ENCODE measurements at regions not wholly inside any gene's neighbourhood (a gene's known extent, or its start where the extent isn't known, plus 50 kb on each side); places are given as distances from the start of the nearest gene placed in this dataset.

DNA sequence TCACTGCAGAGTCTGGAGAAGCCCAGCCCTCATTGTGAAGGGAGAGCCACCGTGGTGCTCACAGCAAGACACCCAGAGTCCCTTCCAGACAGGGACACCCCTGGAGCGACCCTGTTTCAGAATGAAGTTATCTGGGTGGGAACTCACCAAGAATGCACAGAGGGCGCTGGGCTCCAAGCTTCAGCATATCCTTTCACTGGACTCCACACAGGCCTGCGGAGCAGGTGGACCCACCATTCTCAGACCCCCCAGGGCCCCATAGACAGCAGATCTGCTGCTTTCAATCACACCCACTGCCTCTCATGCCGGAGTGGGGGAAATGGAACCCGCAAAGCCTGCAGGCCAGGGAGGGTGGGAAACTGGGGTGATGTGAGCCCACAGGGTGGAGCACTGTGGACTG, 87.8 kb downstream of the RRM2 start:
- Histone ChIP-seq H3K4me3 (no peak overlapping the region), H3K27me3 (ENCODE audit: low read depth) (no peaks in the 10 kb centered on the region), H3K36me3 (no peaks in the 10 kb centered on the region), H3K27ac (no peak overlapping the region), H3K9me3 (no peaks in the 10 kb centered on the region), H3K4me1 (no peaks in the 10 kb centered on the region)
- TF ChIP-seq, protein P1, sequence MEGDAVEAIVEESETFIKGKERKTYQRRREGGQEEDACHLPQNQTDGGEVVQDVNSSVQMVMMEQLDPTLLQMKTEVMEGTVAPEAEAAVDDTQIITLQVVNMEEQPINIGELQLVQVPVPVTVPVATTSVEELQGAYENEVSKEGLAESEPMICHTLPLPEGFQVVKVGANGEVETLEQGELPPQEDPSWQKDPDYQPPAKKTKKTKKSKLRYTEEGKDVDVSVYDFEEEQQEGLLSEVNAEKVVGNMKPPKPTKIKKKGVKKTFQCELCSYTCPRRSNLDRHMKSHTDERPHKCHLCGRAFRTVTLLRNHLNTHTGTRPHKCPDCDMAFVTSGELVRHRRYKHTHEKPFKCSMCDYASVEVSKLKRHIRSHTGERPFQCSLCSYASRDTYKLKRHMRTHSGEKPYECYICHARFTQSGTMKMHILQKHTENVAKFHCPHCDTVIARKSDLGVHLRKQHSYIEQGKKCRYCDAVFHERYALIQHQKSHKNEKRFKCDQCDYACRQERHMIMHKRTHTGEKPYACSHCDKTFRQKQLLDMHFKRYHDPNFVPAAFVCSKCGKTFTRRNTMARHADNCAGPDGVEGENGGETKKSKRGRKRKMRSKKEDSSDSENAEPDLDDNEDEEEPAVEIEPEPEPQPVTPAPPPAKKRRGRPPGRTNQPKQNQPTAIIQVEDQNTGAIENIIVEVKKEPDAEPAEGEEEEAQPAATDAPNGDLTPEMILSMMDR (IDR thresholded peaks at IDR 0.05), result no peak
- intact Hi-C loops (cut with DNase I), result no loop called here
- DNase-seq (peak; percentile 19), ATAC-seq (peak in 1 of 2 donors; percentile 10)

DNA sequence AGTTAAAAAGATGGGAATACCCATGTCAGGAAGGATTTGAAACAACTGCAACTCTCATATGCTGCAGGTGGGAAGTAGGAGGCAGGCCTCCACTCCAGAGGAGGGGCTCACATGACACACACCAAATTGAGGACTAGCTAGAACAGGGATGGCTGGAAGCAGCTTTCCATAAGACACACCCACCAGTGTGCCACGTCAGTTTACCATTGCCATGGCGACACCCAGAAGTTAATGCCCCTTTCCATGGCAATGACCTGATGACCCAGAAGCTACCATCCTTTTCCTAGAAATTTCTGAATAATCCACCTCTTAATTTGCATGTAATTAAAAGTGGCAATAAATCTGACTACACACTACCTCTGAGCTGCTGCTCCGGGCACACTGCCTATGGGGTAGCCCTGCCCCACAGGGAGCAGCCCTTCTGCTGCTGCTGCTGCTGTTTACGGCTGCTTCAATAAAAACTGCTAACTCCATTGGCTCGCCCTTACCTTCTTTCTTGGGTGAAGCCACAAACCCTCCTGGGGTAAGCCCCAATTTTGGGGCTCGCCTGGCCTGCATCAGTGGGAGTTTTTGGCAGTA, 89.4 kb downstream of the RRM2 start:
- H3K4me3 ChIP-seq, result no peak overlapping the region
- no peaks in the 10 kb centered on the region for H3K27me3 ChIP-seq (ENCODE audit: low read depth)
- H3K36me3 ChIP-seq, result no peaks in the 10 kb centered on the region
- peak; percentile 14 for DNase-seq
- H3K27ac ChIP-seq, result no peak overlapping the region
- TF ChIP-seq, protein P1 (IDR thresholded peaks at IDR 0.05), result no peak
- intact Hi-C loops (cut with DNase I), result no loop called here
- H3K4me1 ChIP-seq, result no peaks in the 10 kb centered on the region
- ATAC-seq, result no peak
- H3K9me3 ChIP-seq, result no peaks in the 10 kb centered on the region

DNA sequence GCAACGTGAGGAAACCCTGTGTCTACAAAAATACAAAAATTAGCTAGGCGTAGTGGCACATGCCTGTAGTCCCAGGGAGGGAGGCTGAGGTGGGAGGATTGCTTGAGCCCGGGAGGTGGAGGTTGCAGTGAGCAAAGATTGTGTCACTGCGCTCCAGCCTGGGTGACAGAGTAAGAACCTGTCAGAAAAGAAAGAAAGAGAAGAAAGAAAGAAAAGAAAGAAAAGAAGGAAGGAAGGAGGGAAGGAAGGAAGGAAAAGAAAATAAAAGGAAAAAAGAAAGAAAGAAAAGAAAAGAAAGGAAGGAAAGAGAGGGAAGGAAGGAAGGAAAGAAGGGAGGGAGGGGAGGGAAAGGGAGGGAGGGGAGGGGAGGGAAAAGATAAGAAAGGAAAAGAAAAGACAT, 89.9 kb upstream of the HPCAL1 start:
- ATAC-seq, result no peak
- Histone ChIP-seq H3K4me3 (no peak overlapping the region), H3K4me1 (no peaks in the 10 kb centered on the region), H3K27me3 (ENCODE audit: low read depth) (no peaks in the 10 kb centered on the region), H3K9me3 (no peaks in the 10 kb centered on the region), H3K27ac (no peak overlapping the region), H3K36me3 (no peaks in the 10 kb centered on the region)
- TF ChIP-seq, protein P1 (IDR thresholded peaks at IDR 0.05), result no peak
- DNase-seq, result peak; percentile 4
- intact Hi-C loops (cut with DNase I), result no loop called here

DNA sequence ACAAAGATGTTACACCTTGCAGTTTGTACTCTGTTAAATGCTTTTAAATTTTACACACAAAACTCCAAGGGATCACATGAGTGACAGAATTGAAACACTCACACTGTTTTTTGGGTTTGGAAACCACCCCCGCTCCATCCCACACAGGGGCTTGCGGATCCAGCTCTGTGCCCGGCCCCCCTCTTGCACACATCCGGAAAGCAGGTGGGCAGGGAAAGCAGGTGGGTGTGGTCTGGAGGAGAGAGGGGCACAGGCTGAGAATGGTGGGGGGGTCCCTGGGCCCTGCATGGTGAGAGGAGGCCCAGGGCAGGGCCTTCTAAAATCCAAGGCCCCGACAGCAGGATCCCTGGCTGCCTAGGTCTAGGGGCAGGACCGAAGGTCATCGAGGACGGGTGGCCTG, 88.5 kb upstream of the HPCAL1 start:
- no peak for ATAC-seq
- no peaks in the 10 kb centered on the region for H3K9me3 ChIP-seq
- no peak overlapping the region for H3K4me3 ChIP-seq
- intact Hi-C loops (cut with DNase I), result no loop called here
- no peaks in the 10 kb centered on the region for H3K36me3 ChIP-seq
- peak; percentile 30 for DNase-seq
- TF ChIP-seq, protein P1 (IDR thresholded peaks at IDR 0.05), result no peak
- H3K27me3 ChIP-seq (ENCODE audit: low read depth), result no peaks in the 10 kb centered on the region
- no peak overlapping the region for H3K27ac ChIP-seq
- no peaks in the 10 kb centered on the region for H3K4me1 ChIP-seq

DNA sequence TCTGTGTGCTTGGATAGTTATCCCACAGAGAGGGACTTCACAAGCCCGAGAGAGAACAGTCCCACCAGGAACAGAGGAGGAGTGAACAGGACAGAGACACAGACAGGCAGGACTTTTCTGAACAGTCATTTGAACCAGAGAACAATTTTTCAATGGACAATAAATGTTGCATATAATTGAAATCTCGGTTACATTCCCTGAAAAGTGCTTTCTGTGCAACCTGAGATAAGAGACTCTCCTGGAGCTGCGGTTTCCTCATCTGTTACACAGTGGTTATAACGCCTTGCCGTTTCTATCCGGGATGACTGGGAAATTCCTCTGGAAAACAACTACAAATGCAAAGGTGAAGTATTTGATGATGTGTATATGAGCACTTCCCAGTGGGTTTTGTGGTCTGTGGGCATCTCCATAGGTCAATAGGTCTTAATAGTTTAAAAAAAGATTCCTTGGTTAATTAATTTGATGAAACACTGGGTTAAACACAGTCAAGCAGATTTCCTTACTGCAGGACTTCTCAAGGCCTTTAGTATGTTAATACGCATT, 87.2 kb upstream of the HPCAL1 start:
- TF ChIP-seq, protein P1 (IDR thresholded peaks at IDR 0.05), result no peak
- H3K27ac ChIP-seq, result no peak overlapping the region
- H3K9me3 ChIP-seq, result no peaks in the 10 kb centered on the region
- H3K4me3 ChIP-seq, result no peak overlapping the region
- no peaks in the 10 kb centered on the region for H3K27me3 ChIP-seq (ENCODE audit: low read depth)
- DNase-seq (no peak), ATAC-seq (no peak)
- intact Hi-C loops (cut with DNase I), result no loop called here
- H3K36me3 ChIP-seq, result no peaks in the 10 kb centered on the region
- H3K4me1 ChIP-seq, result no peaks in the 10 kb centered on the region
